GM12865 (cell line): ENCODE measurements at regions not wholly inside any gene's neighbourhood (a gene's known extent, or its start where the extent isn't known, plus 50 kb on each side); places are given as distances from the start of the nearest gene placed in this dataset.

Experiments used
- DNase-seq: peaks from one replicate; pipeline ENCODE4 v3.0.0; 2010; ENCODE audit warnings: low read depth
- H3K4me3 ChIP-seq: 2 replicates; pipeline ENCODE4 v1.5.1; 2011; ENCODE audit warnings: mild to moderate bottlenecking, low read depth, low read length, control low read depth
- CTCF ChIP-seq: IDR thresholded peaks from 2 replicates; pipeline ENCODE4 v1.5.1; 2011; ENCODE audit warnings: low read length, control low read depth, low read depth, inconsistent platforms; ENCODE audit not compliant: insufficient read depth; ENCODE audit errors: missing control alignments

- no peak for TF ChIP-seq CTCF
- DNase-seq: no peak
- no peak overlapping the region for H3K4me3 ChIP-seq
Observed at GRCh38 chr6:40219799-40220198, 285.5 kb upstream of the MOCS1 start.

DNA sequence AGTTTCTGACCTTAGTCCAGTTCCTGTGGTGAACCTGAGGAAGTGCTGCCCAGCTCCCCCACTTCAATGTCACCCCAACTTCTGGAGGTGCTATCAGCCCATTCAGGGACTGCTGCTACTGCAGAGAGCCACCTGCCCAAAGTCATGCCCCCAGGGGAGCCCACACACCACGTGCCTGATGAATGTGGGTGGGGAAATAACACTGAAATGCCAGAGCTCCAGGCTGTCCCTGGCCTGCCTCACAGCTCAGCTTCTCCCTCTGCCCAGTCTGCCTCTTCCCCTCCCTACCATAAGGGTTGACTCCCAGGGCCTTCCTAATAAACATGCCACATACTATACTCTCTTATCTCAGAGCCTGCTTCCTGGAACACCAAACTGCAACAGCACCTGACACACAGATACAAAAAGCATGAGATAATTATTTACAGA, 276.4 kb upstream of the MOCS1 start:
- no peak for TF ChIP-seq CTCF
- DNase-seq: no peak
- H3K4me3 ChIP-seq: no peak overlapping the region

DNA sequence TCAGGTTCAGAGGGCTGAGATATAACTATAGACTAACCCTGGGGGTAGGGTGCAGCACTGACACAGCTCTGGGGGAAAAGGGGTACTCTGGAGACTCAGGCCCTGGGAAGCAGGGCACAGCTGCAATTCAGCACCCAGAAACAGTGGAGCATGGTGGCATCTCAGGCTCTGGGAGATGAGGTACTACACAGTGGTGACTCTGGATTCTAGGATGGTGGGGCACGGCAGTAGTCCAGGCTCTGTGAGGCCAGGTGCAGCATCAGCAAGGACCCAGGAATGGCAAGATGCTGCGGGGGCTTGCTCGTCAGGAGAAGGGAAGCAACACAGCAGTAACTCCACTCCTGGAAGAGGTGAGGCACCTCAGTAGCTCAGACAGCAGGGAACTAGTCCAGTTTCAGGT, 271.5 kb upstream of the MOCS1 start:
- no peak for TF ChIP-seq CTCF
- no peak overlapping the region for H3K4me3 ChIP-seq
- DNase-seq: no peak

DNA sequence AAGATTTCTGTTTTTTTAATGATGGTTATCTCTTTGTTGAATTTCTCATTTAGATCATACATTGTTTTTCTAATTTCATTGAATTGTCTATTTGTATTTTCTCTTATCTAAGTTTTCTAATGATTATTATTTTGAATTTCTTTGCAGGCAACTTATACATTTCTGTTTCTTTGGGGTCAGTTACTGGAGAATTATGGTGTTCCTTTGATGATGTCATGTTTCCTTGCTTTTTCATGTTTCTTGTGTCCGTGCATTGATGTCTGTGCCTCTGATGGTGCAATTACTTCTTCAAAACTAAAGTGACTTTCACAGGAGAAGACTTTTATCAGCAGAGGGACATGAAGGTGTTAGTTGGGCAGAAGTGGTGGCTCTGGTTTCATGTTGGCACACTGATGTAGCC, 270.7 kb upstream of the MOCS1 start:
- TF ChIP-seq CTCF: no peak
- DNase-seq: no peak
- H3K4me3 ChIP-seq: no peak overlapping the region

GRCh38 chr6:40197371-40197770, 263.1 kb upstream of the MOCS1 start:
- H3K4me3 ChIP-seq: no peak overlapping the region
- no peak for TF ChIP-seq CTCF
- no peak for DNase-seq

GRCh38 chr6:40196135-40196518, 261.9 kb upstream of the MOCS1 start:
- DNase-seq: no peak
- TF ChIP-seq CTCF: no peak
- H3K4me3 ChIP-seq: no peak overlapping the region

- no peak for DNase-seq
- no peak for TF ChIP-seq CTCF
- H3K4me3 ChIP-seq: no peak overlapping the region
Observed at GRCh38 chr6:40195428-40196134, 261.3 kb upstream of the MOCS1 start.
